ENCODE measurements at regions not wholly inside any gene's neighbourhood (a gene's known extent, or its start where the extent isn't known, plus 50 kb on each side); places are given as distances from the start of the nearest gene placed in this dataset.

DNA sequence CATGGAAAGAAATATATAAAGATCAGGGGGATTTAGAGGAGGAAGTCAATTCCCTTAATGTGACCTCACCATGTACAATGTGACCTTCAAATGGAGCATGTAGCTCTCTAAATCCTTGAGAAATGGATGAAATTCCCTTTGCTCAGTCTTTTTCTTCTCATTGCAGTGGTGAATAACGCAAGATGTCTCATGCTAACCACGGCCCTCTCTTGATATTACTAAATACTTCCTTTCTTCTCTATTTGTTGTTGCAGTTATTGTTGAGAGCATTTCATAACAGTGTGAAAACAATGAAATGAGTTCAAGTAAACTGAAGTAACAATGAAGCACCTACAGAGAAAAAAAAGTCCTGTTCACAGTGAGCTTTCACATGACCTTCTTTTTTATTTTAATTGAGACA lies 55.6 kb downstream of the ZNF281 start:
- no peak for DNase-seq

GRCh38 chr1:200353232-200353631 lies 56.6 kb downstream of the ZNF281 start:
- no peak for DNase-seq

DNA sequence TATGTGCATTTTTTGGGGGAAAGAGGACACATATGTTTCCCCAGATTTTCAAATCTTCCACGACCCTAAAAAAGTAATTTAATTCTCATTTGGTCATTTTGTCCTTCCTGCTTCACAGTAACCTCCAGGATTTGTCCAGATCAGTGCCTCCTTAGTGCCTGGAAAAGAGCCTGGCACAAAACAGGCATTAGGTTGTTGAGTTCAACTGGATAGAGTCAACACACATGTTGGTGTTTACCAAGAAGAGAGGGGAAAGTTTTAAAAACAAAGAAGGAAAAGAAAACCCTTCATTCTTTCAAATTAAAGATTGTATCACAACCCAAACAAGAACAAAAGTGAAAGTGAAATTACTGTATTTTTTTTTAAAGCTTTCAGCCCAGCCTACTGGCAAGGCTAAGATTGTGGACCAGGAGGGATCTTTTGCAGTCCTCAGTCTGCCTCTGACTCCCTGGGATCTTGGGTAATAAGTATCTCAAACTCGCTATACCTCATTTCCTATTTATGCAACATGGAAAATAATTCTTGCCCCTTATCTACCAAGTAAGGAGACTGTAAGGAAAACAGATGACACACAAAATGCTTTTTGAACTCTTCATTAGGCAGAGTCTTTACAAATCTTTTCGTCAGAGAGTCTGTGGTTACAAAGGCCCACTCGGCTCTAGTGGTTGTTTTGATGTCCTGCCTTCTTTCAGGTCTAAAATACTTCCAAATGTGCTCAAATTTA lies 57.8 kb downstream of the ZNF281 start:
- peak; percentile 17 to 43 for DNase-seq

GRCh38 chr1:200351425-200351824 lies 58.4 kb downstream of the ZNF281 start:
- DNase-seq: no peak

- no peak for DNase-seq
These were observed 63.1 kb downstream of the ZNF281 start for GRCh38 chr1:200346700-200347099.

DNA sequence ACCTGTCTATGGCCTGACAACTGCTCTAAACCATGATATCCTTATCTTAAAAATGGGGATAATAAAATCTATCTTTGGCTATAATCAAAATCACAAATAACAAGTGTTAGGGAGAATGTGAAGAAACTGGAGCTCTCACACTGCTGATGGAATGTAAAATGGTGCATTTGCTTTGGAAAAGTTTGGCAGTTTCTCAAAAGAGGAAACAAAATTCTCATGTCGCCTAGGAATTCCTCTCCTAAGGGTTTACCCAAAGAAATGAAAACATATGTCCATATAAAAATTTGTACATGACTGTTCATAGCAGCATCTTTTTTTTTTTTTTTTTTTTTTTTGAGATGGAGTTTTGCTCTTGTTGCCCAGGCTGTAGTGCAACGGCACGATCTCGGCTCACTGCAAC lies 64.3 kb downstream of the ZNF281 start:
- DNase-seq: no peak

DNA sequence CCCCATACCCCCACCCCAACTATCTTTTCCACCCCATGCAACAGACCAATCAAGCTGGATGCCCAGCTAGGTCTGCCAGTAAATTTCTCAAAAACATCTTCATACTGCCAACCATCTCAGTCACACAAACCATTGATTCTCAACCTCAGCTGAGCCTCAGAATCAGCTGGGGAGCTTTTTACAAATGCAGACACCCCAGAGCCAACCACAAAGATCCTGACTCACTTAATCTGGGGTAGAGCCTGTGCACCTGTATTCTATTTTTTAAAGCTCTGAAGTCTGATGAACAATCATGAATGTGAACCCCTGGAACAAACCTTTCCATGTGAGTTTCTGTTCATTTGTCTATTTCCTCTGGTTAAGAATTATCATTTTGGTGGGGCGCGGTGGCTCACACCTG lies 66.0 kb downstream of the ZNF281 start:
- no peak for DNase-seq

DNA sequence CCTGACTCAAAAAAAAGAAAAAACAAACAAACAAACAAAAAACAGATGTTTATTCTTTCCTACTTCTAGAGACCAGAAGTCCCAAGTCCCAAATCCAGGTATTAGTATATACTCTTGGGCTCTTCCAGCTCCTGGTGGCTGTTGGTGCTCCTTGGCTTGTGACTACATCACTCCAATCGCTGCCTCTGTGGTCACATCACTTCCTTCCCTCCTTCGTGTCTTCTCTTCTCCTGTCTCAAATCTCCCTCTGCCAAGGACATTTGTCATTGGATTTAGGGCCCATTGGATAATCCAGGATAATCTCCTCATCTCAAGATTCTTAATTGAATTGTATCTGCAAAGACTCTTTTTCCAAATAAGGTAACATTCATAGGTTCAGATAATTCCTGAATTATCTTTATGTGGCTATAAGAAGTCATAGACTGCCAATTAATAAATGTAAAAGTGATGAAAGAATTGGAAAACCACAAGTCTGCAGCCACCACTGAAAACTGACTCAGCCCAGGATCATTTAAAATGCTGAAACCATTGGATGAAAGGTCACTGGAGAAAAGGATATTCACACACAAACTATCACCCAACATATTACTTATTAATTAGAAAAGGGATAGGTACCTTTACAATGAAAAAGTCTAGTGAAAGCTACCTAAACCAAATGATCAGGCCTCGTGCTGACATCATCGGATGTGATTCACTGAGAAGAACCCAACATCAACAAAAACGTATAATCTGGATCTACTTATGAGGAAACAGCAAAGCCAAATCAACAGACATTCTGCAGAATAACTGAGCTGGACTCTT lies 67.1 kb downstream of the ZNF281 start:
- DNase-seq: no peak

DNA sequence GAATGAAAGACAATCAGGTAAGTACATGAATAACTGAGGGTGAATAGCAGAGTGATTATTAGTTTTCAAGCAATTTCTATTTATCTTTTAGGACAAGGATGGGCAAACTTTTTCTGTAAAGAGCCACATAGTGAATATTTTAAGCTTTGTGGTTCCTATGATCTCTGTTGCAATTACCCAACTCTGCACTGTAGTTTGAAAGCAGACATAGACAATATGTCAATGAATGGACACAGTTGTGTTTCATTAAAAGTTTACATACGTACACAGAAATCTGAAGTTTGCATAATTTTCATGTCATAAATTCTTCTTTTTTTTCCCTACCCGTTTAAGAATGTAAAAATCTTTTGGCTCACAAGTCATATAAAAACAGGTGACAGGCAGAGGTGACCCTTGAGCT lies 71.4 kb downstream of the ZNF281 start:
- DNase-seq: no peak

- DNase-seq: no peak
These were observed 72.0 kb downstream of the ZNF281 start for GRCh38 chr1:200337831-200338230.

GRCh38 chr1:200337410-200337809 lies 72.4 kb downstream of the ZNF281 start:
- no peak for DNase-seq

GRCh38 chr1:200336901-200337391 lies 72.9 kb downstream of the ZNF281 start:
- DNase-seq: no peak

- DNase-seq: no peak
These were observed 73.6 kb downstream of the ZNF281 start for GRCh38 chr1:200336101-200336845.

GRCh38 chr1:200334661-200335256 lies 75.1 kb downstream of the ZNF281 start:
- no peak for DNase-seq

GRCh38 chr1:200333329-200333728 lies 76.5 kb downstream of the ZNF281 start:
- no peak for DNase-seq

DNA sequence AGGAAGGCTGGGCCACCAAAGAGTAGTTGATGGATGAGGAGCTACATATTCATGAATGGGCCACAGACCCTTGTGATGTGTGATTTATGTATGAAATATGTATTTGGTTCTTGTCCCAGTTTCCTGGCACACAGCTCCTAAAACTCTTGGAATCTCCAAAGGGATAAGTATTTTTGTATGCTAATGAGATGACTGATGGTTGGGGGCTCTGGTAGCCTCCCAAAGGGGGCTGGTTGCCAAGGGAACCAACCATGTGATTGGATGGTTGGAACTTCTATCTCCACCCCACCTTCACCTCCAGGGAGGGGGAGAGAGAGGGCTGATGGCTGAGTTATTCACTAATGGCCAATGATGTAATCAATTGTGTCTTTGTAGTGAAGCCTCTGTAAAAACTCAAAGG lies 77.1 kb downstream of the ZNF281 start:
- DNase-seq: no peak

DNA sequence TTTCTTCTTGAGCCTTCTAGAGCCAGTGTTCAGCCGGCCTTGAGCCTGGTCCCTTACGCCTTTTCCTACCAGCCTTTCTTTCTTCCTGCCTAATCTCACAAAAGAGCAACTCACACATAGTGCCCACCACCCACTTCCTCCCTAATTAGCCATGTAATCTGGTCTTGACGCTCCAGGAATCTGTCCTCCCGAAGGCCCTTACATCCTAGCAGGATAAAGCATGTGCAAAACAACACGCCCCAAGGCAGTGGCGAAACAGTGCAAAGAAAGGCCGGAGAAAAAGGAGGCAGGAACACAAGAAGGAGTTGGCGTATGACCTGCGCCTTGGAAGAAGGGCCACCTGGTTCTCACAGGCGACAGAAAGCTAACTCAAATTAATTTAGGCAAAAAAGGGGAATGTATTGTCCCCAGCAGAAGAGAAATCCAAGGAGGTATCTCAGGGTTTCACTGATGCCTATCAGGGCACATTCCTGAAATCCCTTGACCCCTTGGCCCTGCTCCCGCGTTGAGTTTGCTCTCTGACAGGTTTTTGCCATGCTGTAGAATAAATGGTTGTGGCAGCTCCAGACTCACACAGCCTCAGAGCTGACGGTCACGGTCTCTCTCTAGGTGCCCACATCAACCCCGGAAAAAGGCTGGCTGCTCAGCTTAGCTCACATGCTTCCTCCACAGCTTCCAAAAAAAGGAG lies 79.0 kb downstream of the ZNF281 start:
- DNase-seq: no peak

- no peak for DNase-seq
These were observed 80.5 kb downstream of the ZNF281 start for GRCh38 chr1:200329208-200329882.

- no peak for DNase-seq
These were observed 81.5 kb downstream of the ZNF281 start for GRCh38 chr1:200328379-200328778.

- DNase-seq: no peak
These were observed 85.9 kb downstream of the ZNF281 start for GRCh38 chr1:200323856-200324400.

- DNase-seq: no peak
These were observed 90.7 kb downstream of the ZNF281 start for GRCh38 chr1:200319148-200319547.

DNA sequence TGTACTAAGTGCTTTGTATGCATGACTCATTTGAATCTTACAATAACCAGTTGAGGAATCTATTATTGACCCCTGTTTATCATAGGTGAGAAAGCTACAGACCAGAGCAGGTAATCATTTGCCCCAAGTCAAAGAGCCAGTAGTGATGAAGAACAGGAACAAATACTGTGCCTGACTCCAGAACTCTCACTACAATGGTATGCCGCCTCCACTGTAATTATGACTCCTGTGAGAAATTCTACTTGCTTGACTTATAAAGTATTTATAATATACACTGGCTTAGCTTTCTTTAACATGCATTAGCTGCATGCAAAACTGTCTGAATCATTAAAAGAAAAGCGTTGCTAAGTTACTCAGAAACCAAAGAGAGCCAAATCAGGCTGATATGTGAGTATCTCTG lies 92.6 kb downstream of the ZNF281 start:
- no peak for DNase-seq
